Lung (tissue), 11 donors: ENCODE measurements at regions not wholly inside any gene's neighbourhood (a gene's known extent, or its start where the extent isn't known, plus 50 kb on each side); places are given as distances from the start of the nearest gene placed in this dataset.

Source experiments
- ATAC-seq: fragments of 200-7000 bp; cut with Tn5 transposase; one replicate; pipeline ENCODE4 v1.9.1; 2020; ENCODE audit warnings: moderate number of reproducible peaks; ENCODE audit not compliant: insufficient read depth, low FRiP score
- DNase-seq, 3 donors: peaks; one replicate each; pipeline ENCODE4 v3.0.0-alpha.2; 2013 to 2017
- H3K27ac ChIP-seq, 2 donors: one replicate each; pipeline ENCODE4 v1.5.1; 2013; ENCODE audit warnings: mild to moderate bottlenecking in 2 of 2, moderate library complexity in 2 of 2, control low read depth in 1 of 2, inconsistent platforms in 1 of 2, low read depth in 1 of 2, low read length in 1 of 2
- H3K27me3 ChIP-seq, 3 donors: one replicate each; pipeline ENCODE4 v1.5.1; 2013; ENCODE audit warnings: low read length in 2 of 3; ENCODE audit not compliant: control insufficient read depth in 3 of 3, insufficient read depth in 3 of 3
- H3K36me3 ChIP-seq, 4 donors: one replicate each; pipeline ENCODE4 v1.5.1; 2013; ENCODE audit warnings: low read length in 4 of 4, mild to moderate bottlenecking in 1 of 4, moderate library complexity in 1 of 4; ENCODE audit not compliant: control insufficient read depth in 4 of 4, insufficient read depth in 4 of 4
- H3K4me1 ChIP-seq, 5 donors: one replicate each; pipeline ENCODE4 v1.5.1; 2013; ENCODE audit warnings: low read length in 5 of 5, mild to moderate bottlenecking in 2 of 5, moderate library complexity in 1 of 5; ENCODE audit not compliant: control insufficient read depth in 5 of 5, insufficient read depth in 5 of 5
- H3K4me3 ChIP-seq: one replicate; pipeline ENCODE4 v1.5.1; 2013; ENCODE audit warnings: mild to moderate bottlenecking, control low read depth, moderate library complexity
- H3K9ac ChIP-seq, 2 donors: one replicate each; pipeline ENCODE4 v1.5.1; 2013; ENCODE audit warnings: low read length in 2 of 2, control low read depth in 1 of 2; ENCODE audit not compliant: insufficient read depth in 1 of 2
- H3K9me3 ChIP-seq, 4 donors: one replicate each; pipeline ENCODE4 v1.5.1; 2013; ENCODE audit warnings: low read length in 3 of 4, mild to moderate bottlenecking in 1 of 4, moderate library complexity in 1 of 4; ENCODE audit not compliant: control insufficient read depth in 4 of 4, insufficient read depth in 3 of 4
- CTCF ChIP-seq: IDR thresholded peaks from 2 replicates; pipeline ENCODE4 v1.5.1; 2012; ENCODE audit warnings: mild to moderate bottlenecking; ENCODE audit errors: control extremely low read depth, extremely low read depth
- WGBS, 2 donors: extraction: QIAGEN DNeasy Blood & Tissue Kit; methylation state at CpG; one replicate each; pipeline ENCODE4 v1.1.7; 2013; 5-methylcytosine and 5-hydroxymethylcytosine counted together
- donor health status: control.
- donor health status: control.
- donor health status: Bipolar disorder and iron deficiency.
- donor health status: healthy.
- donor health status: DM: yes; HTN: yes; CAD: no.

- H3K36me3 ChIP-seq = no peaks in the 10 kb centered on the region
- no peak overlapping the region for H3K27ac ChIP-seq
- ATAC-seq (no peak), DNase-seq (no peak)
- no peak for TF ChIP-seq CTCF
- no peaks in the 10 kb centered on the region for H3K9me3 ChIP-seq
- no peak overlapping the region for H3K9ac ChIP-seq
- no peaks in the 10 kb centered on the region for H3K27me3 ChIP-seq
- WGBS, 2 donors = 77 to 81% methylated on average over 4 of the region's 4 CpGs
- no peaks in the 10 kb centered on the region for H3K4me1 ChIP-seq
- no peak overlapping the region for H3K4me3 ChIP-seq
Measured at GRCh38 chr2:16943279-16943958, 277.8 kb upstream of the CYRIA start.

- 85 to 88% methylated on average over 1 of the region's 1 CpG for WGBS, 2 donors
- no peak for TF ChIP-seq CTCF
- no peaks in the 10 kb centered on the region for H3K36me3 ChIP-seq
- ATAC-seq (no peak), DNase-seq (no peak)
- H3K27me3 ChIP-seq = no peaks in the 10 kb centered on the region
- H3K9ac ChIP-seq = no peak overlapping the region
- no peak overlapping the region for H3K27ac ChIP-seq
- H3K9me3 ChIP-seq = no peaks in the 10 kb centered on the region
- H3K4me1 ChIP-seq = no peaks in the 10 kb centered on the region
- no peak overlapping the region for H3K4me3 ChIP-seq
Measured at GRCh38 chr2:16940214-16940613, 274.6 kb upstream of the CYRIA start.

- no peak for ATAC-seq
- Histone ChIP-seq H3K9ac (no peak overlapping the region), H3K9me3 (no peaks in the 10 kb centered on the region), H3K27me3 (no peaks in the 10 kb centered on the region), H3K36me3 (no peaks in the 10 kb centered on the region), H3K4me1 (no peaks in the 10 kb centered on the region), H3K4me3 (no peak overlapping the region), H3K27ac (no peak overlapping the region)
- TF ChIP-seq CTCF = no peak
- no peak for DNase-seq
- 70 to 87% methylated on average over 1 of the region's 1 CpG for WGBS, 2 donors
Measured at GRCh38 chr2:16939771-16940170, 274.1 kb upstream of the CYRIA start.

- H3K27ac ChIP-seq = no peak overlapping the region
- no peak overlapping the region for H3K9ac ChIP-seq
- H3K4me3 ChIP-seq = no peak overlapping the region
- no peak for TF ChIP-seq CTCF
- no peaks in the 10 kb centered on the region for H3K4me1 ChIP-seq
- DNase-seq (no peak), ATAC-seq (no peak)
- H3K9me3 ChIP-seq = no peaks in the 10 kb centered on the region
- H3K27me3 ChIP-seq = no peaks in the 10 kb centered on the region
- H3K36me3 ChIP-seq = no peaks in the 10 kb centered on the region
- 79 to 80% methylated on average over 4 of the region's 4 CpGs for WGBS, 2 donors
Measured at GRCh38 chr2:16933355-16933754, 267.7 kb upstream of the CYRIA start.
